ENCODE measurements at regions not wholly inside any gene's neighbourhood (a gene's known extent, or its start where the extent isn't known, plus 50 kb on each side); places are given as distances from the start of the nearest gene placed in this dataset.

DNA sequence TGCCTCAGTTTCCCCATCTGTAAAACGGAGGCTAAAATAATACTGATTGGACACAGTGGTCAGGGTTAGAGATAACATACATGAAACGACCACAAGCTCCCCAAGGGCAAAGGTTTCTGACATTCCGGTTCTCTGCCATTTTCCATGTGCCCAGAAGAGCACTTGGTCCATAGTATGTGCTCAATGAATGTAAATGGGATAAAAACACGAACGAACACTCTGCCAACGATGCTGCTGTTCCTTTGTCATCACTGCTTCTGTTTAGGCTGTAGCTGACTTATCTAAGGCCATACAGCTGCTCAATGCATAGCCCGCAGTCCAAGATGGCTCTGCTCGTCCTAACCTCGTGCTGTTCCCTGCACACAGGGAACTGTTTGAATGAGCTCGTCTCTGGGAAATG lies 102.0 kb downstream of the RMI2 start:
- DNase-seq, result no peak

DNA sequence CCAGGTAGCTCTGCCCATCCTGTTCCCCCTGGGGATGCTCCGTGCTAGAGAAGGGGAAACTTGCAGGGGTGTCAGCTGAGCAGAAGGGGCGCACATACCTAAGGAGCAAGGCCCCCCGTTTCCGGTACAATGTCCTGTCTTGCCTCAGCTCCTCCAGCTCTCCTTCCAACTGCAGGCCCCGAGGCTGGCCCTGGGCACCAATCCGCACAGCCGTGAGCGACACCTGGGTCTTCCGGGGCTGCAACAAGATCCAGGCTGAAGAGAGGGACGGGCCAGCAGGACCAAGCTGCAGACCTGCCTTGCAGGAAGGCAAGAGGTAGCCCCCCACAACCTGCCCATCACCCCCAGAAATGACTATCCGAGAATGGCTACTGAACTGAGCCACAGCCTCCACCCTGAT lies 102.6 kb downstream of the RMI2 start:
- DNase-seq, result no peak

DNA sequence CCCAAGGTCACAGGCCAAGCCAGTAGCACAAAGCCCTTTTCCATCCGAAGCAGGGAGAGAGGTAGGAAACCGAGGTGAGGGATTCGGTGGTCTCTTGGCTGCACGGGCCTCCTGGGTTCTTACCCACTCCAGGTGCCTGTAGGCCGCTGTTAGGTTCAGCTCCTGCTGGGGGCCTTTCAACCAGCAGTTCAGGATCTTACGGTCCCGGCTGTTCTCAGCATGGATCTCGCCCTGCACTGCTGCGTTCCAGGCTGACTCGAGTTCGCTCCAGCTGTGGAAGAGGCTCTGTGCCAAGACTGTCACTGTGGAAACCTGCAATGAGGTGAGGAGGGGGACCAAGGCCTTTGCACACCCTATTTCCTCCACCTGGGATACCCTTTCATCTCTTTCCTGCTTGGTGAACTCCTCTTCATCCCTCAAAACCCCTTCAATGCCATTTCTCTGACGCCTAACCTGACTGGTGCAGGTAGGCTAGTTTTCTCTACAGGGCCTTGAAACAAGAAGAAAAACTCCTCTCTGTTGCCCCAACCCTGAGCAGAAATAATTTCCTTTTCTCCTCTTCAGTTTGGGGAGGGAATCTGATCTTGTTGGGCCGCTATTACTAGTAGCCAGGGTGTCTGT lies 103.6 kb downstream of the RMI2 start:
- DNase-seq, result no peak

DNA sequence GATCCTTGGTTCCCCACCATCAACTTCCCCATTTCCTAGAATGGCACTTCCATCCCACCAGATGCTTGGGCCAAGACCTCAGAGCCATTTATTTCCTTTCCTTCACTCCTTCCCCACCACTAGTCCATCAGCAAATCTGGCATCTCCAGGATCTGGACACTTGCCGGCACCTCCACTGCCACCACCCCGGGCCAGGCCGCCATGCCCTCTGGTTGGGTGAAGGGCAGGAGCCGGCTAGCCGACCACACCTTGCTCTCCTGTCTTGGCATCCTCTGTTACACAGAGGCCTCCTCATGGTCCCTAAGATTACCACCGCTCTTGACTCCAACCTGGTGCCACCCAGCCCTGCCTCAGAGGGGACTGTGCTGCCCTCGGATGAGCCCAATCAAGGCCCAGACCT lies 104.5 kb downstream of the RMI2 start:
- no peak for DNase-seq

DNA sequence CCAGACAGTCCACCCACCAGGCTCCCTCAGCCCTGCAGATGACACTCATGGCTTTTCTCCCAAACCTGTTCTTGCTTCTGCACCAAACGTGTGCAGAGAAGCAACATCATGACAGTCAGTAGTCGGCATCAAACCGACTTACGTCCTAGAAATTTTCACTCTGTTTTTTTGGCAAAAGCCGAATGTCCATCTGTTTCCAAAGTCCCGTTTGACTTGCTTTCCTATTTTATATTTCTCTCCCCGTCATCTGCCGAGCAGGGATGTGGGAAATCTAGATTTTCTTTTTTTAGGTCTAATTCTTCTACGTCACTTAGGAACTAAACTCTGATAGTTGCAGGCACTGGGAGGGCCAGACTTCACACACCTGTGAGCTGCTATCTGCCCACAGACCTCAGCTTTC lies 104.9 kb downstream of the RMI2 start:
- no peak for DNase-seq

DNA sequence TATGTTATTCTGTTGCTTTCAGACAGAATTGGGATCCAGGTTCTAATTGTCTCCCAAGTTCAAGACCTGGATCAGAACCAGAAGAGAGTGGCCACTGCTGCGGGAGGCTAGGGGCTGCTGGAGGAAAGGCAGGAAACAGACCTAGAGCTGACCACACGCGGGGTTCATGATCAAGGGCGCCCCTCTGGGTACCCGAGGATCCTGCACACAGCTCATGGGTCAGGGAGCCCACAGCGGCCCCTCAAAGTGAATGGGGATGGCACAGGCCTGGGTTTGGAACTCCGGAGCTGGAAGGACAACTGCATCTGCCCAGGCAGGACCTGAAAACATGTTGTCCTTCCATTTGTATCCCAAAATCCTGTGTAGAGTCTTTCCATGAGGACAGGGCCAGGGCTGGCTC lies 107.0 kb downstream of the RMI2 start:
- DNase-seq, result no peak

DNA sequence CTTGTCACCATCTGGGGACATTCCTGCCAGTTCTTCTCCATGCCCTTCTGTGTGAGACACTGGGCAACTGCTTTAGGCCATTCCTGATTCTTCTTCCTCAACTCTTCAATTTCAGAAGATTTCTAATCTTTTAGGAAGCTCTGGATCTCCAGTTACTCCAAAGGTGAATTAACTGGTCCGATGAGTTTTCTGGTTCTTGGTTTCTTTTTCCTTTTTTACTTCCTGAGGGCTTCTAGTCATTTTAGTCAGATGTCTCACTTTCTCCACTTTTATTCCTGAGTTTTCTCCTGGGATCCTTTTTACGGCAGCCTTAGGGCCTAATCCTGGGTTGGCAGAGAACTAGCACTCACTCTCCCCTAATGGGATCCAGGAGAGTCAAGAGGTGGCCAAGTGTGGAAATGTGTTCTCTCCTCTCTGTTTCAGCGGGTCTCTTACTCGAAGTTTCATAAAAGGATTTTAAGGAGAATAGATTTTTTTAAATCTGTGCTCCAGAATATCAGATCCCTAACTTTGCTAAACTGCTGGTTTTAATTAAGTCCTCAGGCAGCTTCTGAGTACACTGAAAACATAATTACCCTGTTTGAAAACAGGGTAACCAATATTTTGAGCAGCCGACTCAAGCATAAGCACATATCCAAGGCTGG lies 107.6 kb downstream of the RMI2 start:
- no peak for DNase-seq

DNA sequence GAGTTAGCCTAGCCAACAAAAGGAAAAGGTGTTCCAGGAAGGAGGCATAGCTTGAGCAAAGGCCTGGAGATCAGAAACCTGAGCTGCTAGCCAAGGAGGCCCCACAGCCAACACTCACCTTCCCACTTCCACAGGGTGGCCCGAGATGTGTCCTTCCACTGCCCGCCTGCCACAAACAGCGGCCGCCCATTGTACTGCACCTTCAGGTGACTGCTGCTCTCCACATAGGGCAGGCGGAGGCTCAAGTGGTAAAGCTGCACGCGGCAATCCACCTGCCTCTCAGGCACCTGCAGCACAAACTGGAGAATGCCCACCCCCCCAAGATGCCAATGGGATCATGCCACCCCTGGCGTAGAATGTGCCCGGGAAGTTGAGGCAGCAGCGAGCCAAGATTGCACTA lies 111.5 kb downstream of the RMI2 start:
- DNase-seq, result no peak

DNA sequence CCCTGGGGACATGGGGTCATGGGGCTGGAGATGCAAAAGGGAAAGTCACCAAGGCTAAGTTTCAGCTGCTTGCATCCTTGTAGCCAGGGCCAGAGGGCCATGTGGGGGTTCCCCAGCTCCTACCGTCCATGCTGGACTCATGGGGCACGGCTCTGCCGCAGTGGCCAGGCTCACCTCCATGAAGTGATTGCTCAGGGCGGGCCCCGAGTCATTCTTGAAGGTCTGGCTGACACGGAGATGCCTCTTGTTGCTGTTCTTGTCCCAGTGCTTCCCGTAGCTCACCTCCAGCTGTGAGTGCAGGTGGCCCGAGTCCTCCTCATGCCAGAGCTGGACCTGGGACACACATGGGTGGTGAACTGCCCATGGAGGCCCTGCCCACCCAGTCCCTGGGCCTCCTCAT lies 114.5 kb downstream of the RMI2 start:
- DNase-seq, result no peak

DNA sequence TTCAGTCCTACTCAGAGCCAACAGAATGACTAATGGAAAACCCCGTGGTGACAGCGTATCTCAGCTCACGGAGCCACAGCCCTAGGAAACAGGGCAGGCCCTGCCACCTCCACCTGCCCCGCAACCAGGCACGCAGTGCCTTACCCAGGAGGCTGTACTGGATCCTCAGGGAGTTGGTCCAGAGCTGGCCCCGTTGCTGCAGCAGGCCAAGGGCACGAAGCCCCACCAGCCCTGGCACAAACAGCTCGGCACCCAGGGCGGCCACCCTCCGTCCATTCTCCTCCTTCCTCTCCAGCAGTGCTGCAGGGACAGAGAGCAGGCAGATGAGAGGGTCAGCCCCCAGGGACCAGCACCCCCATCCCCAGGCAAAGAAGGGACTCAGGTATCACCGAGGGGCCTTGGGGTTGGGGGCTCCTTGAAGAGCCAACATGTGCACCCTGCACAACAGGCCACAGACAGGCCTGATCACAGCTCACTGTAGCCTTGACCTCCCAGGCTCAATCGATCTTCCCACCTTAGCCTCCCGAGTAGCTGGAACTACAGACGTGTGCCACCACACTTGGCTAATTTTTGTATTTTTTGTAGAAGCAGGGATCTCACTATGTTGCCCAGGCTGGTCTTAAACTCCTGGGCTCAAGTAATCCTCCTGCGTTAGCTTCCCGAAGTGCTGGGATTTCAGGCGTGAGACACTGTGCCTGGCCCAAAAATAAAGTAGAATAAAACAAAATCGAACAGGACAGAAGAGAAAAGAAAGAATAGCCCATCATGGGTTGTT lies 115.7 kb downstream of the RMI2 start:
- DNase-seq, result no peak

DNA sequence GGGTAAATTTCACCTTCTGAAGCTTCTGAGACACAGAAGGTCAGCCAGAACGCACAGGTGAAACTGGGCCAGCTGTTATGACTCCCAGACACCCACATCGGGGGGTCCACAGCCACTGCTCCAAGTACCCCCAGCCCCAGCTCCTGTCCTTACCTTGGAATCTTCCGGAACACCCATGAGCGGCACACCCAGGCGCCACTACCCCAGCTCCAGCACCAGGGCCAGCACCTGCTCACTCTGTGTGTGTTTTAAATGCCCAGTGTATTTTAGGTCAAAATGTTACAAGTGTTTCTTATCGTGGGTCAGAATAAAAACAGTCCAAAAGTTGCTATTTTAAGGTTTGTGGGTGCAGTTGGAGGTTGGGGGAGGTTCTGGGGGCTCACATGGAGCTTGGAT lies 116.3 kb downstream of the RMI2 start:
- DNase-seq, result no peak

DNA sequence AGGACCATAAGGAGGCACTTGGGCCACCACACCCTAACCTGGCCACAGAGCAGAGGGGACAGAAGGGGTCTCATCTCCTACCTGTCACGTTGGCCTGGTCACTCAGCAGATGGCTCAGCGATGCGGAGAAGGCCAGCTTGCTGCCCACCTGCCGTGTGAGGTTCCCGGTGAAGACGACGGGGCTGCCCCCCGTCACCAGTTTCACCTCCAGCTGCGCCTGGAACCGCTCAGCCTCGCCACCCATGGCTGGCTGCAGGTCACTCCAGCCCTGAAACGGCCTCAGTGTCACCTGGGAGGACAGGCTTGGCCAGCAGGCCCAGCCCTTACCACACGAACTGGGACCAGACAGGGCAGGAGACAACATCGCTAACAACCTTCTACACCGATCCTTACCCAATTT lies 116.8 kb downstream of the RMI2 start:
- no peak for DNase-seq

DNA sequence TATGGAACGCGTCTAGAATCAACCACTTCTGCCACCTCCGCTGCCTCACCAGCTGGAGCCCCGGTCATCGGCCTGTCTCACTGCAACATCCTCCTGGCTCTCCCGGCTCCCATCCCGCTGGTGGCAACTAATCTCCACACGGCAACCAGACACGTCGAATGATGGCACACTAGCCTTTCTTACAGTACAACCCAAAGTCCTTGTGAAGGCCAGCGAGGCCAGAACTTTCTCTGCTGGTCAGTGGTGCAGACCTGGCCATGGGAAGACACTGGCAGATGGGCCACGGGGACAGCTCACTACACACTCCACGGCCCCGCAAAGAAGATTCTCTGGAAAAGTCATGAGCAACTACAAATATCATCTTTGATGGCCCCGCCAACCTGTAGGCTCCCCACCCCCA lies 117.6 kb downstream of the RMI2 start:
- no peak for DNase-seq

DNA sequence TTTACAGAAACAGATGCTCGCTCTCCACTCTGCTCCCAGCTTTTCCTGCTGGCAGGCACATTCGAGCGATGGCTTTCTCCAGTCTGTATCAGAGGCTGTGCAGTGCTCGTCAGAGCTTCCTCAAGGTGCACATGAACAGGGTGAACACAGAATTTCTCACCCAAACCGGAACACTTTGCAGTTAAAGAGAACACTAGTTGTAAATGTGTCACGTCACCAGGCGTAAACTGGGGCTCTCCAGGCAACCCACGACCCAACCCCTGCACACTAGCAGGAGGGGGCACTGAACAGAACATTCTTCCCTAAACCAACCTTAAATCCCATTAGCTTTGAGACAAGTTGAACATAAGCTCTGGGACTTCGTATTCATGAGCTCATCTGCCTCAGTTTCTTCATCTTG lies 119.0 kb downstream of the RMI2 start:
- DNase-seq, result no peak

DNA sequence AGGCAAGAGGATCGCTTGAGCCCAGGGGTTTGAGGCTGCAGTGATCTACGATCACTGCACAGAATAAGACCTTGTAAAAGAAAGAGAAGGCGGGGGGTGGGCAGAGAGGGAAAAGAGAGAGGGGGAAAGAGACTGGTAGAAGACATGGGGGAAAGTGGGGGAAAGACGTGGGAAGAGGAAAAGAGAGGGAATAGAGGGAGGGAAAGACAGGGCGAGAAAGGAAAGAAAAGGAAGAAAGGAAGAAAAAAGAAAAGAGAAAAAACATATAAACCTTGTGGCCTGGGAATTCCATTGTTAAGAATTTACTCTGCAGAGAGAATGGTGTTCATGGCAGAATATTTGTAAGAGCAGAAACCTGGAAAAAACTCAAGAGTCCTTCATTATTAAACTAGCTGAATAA lies 120.4 kb downstream of the RMI2 start:
- DNase-seq, result no peak

DNA sequence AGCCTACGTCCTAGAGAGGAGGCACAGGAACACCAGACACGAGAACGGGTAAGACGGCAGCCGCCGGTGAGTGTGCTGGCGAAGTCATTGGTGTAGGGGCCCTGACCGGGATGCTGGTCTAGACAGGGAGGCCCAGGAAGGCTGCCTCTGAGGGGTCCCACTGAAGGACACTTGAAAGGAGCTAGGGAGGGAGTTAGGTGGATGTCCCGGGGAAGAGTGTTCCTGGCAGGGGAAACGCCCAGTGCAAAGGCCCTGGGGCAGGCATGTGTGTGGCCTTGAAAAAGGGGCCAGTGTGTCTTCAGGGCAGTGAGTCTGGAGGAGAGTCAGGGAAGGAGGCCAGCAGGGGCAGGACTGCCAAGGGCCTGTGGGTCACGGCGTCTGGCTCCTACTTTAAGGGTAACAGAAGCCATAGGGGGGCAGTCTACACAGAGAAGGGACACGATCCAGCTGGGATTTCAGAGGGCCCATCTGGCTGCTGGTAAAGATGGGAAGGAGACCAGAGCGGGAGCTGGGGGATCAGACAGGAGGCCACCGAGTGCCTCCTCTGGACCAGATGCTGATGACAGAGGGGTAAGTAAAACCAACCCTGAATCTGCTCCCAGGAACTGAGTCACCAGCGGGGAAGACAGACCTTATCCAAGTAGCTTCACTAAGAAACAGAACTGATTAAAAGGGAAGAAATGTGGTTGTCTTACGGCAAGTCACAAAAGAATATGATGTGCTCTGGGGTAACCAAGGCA lies 115.9 kb downstream of the LITAF start:
- DNase-seq, result no peak

DNA sequence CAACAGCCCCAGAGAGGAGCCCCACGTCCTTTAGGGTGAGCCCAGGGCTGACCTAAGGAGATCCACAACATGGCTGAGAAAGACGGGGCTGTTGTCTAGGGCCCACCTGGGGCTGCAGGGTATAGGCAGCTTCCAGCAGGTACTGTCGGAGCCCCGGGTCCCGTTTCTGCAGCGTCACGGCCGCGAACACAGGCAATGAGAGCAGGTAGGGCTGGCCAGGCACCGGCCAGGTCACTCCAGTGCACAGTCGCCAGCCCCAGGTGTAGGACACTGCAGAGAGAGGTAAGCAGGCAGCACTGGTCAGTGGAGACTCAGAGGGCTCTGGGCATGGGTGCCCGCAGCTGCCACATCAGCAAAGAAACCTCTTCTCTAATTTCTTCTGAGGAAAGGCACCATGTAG lies 115.2 kb downstream of the LITAF start:
- no peak for DNase-seq

DNA sequence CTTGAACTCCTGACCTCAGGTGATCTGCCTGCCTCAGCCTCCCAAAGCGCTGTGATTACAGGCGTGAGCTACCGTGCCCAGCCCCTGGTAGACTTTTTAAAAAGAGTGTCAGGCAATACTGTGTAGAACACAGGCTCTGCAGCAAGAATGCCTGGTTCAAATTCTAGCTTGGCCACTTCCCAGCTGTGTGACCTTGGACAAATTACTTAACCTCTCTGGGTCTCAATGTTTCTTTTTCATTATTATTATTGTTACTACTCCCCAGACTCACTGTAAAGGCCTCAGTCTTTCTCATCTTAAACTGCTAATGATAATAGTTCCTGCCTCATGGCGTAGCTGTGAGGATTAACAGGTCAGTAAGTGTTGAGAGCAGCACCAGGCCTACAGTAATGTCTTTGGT lies 114.3 kb downstream of the LITAF start:
- DNase-seq, result no peak

DNA sequence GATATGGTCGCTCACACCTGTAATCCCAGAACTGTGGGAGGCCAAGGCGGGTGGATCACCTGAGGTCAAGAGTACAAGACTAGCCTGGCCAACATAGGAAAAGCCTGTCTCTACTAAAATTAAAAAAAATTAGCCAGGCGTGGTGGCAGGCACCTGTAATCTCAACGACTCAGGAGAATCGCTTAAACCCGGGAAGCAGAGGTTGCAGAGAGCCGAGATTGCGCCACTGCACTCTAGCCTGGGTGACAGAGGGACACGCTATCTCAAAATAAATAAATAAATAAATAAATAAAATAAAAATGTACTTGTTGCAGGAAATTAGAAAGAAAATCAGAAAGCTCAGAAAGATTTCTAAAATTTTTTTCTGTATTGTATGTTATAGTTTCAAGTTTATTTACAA lies 113.9 kb downstream of the LITAF start:
- no peak for DNase-seq

DNA sequence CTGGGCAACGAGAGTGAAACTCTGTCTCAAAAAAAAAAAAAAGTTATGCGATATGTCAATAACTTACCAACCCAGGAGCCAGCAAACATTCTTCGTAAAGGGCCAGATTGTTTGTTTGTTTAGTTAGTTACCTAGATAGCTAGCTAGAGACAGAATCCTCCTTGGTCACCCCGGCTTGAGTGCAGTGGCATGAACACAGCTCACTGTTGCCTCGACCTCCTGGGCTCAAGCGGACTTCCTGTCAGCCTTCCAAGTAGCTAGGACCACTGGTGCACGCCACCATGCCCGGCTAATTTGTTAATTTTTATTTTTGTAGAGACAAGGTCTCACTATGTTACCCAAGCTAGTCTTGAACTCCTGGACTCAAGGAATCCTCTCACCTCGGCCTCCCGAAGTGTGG lies 113.0 kb downstream of the LITAF start:
- no peak for DNase-seq

DNA sequence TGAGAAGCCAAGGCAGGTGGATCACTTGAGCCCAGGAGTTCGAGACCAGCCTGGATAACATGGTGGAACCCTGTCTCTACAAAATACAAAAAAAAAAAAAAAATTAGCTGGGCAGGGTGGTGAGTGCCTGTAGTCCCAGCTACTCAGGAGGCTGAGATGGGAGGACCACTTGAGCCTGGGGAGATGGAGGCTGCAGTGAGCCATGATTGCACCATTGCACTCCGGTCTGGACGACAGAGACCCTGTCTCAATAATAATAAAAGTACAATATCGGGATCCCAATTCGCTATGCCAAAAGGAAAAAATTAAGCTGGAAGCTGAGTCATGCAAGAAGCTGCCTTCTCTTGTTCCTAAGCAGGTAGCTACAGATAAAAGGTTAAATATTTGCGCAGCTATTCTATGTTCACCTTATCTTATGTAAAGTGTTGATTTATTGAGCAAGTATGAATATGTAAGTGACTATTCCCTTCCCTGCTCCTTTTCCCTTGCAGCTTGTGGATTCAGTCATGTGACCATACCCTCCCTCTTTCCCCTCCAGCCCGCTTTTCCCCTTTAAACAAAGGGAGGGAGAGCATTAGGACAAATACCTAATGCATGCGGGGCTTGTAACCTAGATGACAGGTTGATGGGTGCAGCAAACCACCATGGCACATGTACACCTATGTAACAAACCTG lies 112.0 kb downstream of the LITAF start:
- no peak for DNase-seq

DNA sequence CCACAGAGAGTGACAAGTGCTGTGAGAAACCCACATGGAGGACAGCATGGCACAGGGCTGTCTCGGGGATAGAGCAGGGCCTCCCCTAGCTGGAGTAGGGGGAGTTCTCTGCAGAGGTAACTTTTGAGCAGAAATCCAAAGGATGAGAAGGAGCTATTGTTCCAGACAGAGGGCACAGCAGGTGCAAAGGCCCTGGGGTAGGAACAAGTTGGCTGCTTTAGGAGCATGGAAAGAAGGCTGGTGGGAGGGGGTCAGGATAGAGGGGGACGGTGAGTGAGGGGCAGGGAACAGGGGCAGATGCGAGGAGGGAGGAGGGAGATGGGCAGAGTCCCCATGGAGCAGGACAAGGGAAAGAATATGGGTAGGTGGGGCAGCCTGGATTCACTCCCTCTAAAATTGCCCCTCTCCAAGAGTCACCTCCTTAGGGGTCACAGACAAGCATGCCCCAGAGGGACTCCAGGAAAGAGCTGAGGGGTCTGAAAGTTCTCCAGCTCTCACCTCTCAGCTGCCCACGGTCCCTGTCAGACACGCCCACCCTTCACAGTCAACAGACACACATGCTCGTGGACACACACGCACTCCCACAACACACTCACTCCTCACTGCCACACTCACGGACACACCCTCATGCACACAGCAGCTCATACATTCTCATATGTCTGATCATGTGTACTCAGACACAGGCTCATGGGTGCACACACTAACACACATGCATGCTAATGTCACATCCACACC lies 110.7 kb downstream of the LITAF start:
- no peak for DNase-seq

DNA sequence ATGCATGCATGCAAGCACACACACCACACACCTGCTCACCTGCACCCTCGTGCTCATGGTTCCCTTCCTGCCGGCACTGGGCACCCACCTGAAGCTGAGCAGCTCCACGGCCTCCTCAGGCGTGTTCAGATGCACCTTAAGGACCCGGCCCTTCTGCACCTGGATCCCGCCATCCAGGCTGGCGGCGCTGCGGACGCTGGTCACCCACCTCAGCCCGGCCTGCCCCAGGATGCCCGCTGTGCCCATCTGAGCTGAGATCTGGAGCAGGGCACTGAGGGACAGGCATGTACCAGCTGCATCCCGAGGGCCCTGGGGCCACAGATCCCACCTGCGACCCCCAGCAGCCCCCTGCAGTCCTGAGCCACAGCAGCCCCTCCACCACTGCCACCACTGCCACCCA lies 110.0 kb downstream of the LITAF start:
- no peak for DNase-seq
